ENCODE measurements at regions not wholly inside any gene's neighbourhood (a gene's known extent, or its start where the extent isn't known, plus 50 kb on each side); places are given as distances from the start of the nearest gene placed in this dataset.

GRCh38 chr5:68033029-68033428 is 182.5 kb upstream of the PIK3R1 start:
- POLR2A ChIA-PET: no interaction called here
- H3K36me3 Mint-ChIP-seq: no peaks in the 10 kb centered on the region
- no peak for TF ChIP-seq CBFB (CRISPR knock-in tag; IDR thresholded peaks at IDR 0.05; ENCODE audit: low read depth)
- no peak for TF ChIP-seq AR (CRISPR knock-in tag; IDR thresholded peaks at IDR 0.05)
- TF ChIP-seq ZSCAN18 (CRISPR knock-in tag; IDR thresholded peaks at IDR 0.05): no peak
- no peak for TF ChIP-seq ZNF671 (CRISPR knock-in tag; IDR thresholded peaks at IDR 0.05)
- TF ChIP-seq FOXJ3 (CRISPR knock-in tag; IDR thresholded peaks at IDR 0.05; ENCODE audit: borderline replicate concordance): no peak
- no peak for TF ChIP-seq ATF3 (CRISPR knock-in tag; conservative IDR thresholded peaks at IDR 0.05)
- TF ChIP-seq ZNF416 (CRISPR knock-in tag; IDR thresholded peaks at IDR 0.05): no peak
- peaks cover 7% of the 10 kb centered on the region for H3K9me3 Mint-ChIP-seq
- ATAC-seq (no peak), DNase-seq (ENCODE audit: low spot score) (no peak)
- H3K27ac Mint-ChIP-seq: no peak overlapping the region
- H3K4me1 Mint-ChIP-seq: peaks cover 4% of the 10 kb centered on the region; the same call in 1 of the 2 replicates
- no peak overlapping the region for H3K4me3 Mint-ChIP-seq
- CTCF ChIA-PET: no interaction called here
- H3K27me3 Mint-ChIP-seq (ENCODE audit: low read depth): no peaks in the 10 kb centered on the region

GRCh38 chr5:68032216-68032762 is 183.3 kb upstream of the PIK3R1 start:
- H3K36me3 Mint-ChIP-seq: no peaks in the 10 kb centered on the region
- peaks cover 7% of the 10 kb centered on the region for H3K4me1 Mint-ChIP-seq
- no peak overlapping the region for H3K27ac Mint-ChIP-seq
- CTCF ChIA-PET: no interaction called here
- H3K9me3 Mint-ChIP-seq: peaks cover 6% of the 10 kb centered on the region
- POLR2A ChIA-PET: no interaction called here
- DNase-seq (ENCODE audit: low spot score) (no peak), ATAC-seq (no peak)
- no peak overlapping the region for H3K4me3 Mint-ChIP-seq
- H3K27me3 Mint-ChIP-seq (ENCODE audit: low read depth): no peaks in the 10 kb centered on the region
- no peak for TF ChIP-seq FOXP1 (CRISPR knock-in tag; IDR thresholded peaks at IDR 0.05; ENCODE audit: borderline replicate concordance)
- TF ChIP-seq CREB1 (CRISPR knock-in tag; IDR thresholded peaks at IDR 0.05): no peak
- TF ChIP-seq CTCF (IDR thresholded peaks at IDR 0.05): no peak
- no peak for TF ChIP-seq STAT6 (CRISPR knock-in tag; conservative IDR thresholded peaks at IDR 0.05; ENCODE audit: low read depth)
- TF ChIP-seq EMX1 (CRISPR knock-in tag; IDR thresholded peaks at IDR 0.05): no peak
- TF ChIP-seq JAZF1 (CRISPR knock-in tag; IDR thresholded peaks at IDR 0.05): no peak
- no peak for TF ChIP-seq ATF6 (CRISPR knock-in tag; IDR thresholded peaks at IDR 0.05)
- no peak for TF ChIP-seq MLX (CRISPR knock-in tag; IDR thresholded peaks at IDR 0.05)
- TF ChIP-seq OVOL2 (CRISPR knock-in tag; IDR thresholded peaks at IDR 0.05; ENCODE audit: borderline replicate concordance): no peak
- no peak for TF ChIP-seq TEAD1 (CRISPR knock-in tag; IDR thresholded peaks at IDR 0.05)
- no peak for TF ChIP-seq PRDM15 (CRISPR knock-in tag; IDR thresholded peaks at IDR 0.05)

Data from WTC11 (cell line).